NCI-H2029 treated with DMSO at 0.1 percent for 48 hours (cell line): ENCODE measurements at regions not wholly inside any gene's neighbourhood (a gene's known extent, or its start where the extent isn't known, plus 50 kb on each side); places are given as distances from the start of the nearest gene placed in this dataset.

Source experiments
- DNase-seq: peaks from one replicate; lab custom pipeline; 2025; lab: John Stamatoyannopoulos, UW

- no peak for DNase-seq
These were observed 197.1 kb upstream of the PDE5A start for GRCh38 chr4:119825696-119826095.

- DNase-seq: no peak
These were observed 195.3 kb upstream of the PDE5A start for GRCh38 chr4:119823891-119824290.

- no peak for DNase-seq
These were observed 194.4 kb upstream of the PDE5A start for GRCh38 chr4:119823045-119823444.

- no peak for DNase-seq
These were observed 187.9 kb upstream of the PDE5A start for GRCh38 chr4:119816473-119816872.

- DNase-seq: no peak
These were observed 181.4 kb upstream of the PDE5A start for GRCh38 chr4:119810001-119810400.

GRCh38 chr4:119804404-119804803 lies 175.8 kb upstream of the PDE5A start:
- DNase-seq: no peak

- DNase-seq: no peak
These were observed 168.8 kb upstream of the PDE5A start for GRCh38 chr4:119797238-119797894.

GRCh38 chr4:119795986-119796578 lies 167.5 kb upstream of the PDE5A start:
- DNase-seq: no peak

- no peak for DNase-seq
These were observed 166.1 kb upstream of the PDE5A start for GRCh38 chr4:119794681-119795080.

GRCh38 chr4:119794113-119794512 lies 165.5 kb upstream of the PDE5A start:
- DNase-seq: no peak

- DNase-seq: no peak
These were observed 160.0 kb upstream of the PDE5A start for GRCh38 chr4:119788349-119789266.

GRCh38 chr4:119785963-119786362 lies 157.4 kb upstream of the PDE5A start:
- DNase-seq: no peak

GRCh38 chr4:119783189-119783983 lies 154.8 kb upstream of the PDE5A start:
- no peak for DNase-seq

- DNase-seq: no peak
These were observed 152.4 kb upstream of the PDE5A start for GRCh38 chr4:119781044-119781443.

- no peak for DNase-seq
These were observed 146.2 kb upstream of the PDE5A start for GRCh38 chr4:119774840-119775239.

GRCh38 chr4:119765951-119766350 lies 137.3 kb upstream of the PDE5A start:
- DNase-seq: no peak

GRCh38 chr4:119765469-119765868 lies 136.9 kb upstream of the PDE5A start:
- no peak for DNase-seq

- DNase-seq: no peak
These were observed 134.8 kb upstream of the PDE5A start for GRCh38 chr4:119763386-119763785.

GRCh38 chr4:119755599-119755998 lies 127.0 kb upstream of the PDE5A start:
- DNase-seq: no peak

GRCh38 chr4:119752936-119753335 lies 124.3 kb upstream of the PDE5A start:
- no peak for DNase-seq

GRCh38 chr4:119750771-119751170 lies 122.2 kb upstream of the PDE5A start:
- no peak for DNase-seq

- no peak for DNase-seq
These were observed 121.4 kb upstream of the PDE5A start for GRCh38 chr4:119750048-119750447.
